Pancreas (tissue), 10 donors: ENCODE measurements at regions not wholly inside any gene's neighbourhood (a gene's known extent, or its start where the extent isn't known, plus 50 kb on each side); places are given as distances from the start of the nearest gene placed in this dataset.

Source experiments
- ATAC-seq, 4 donors: fragments of 200-7000 bp; cut with Tn5 transposase; one replicate each; pipeline versions ENCODE4 v1.8.0 to v1.9.1; 2020; ENCODE audit warnings: mild to moderate bottlenecking in 4 of 4, moderate library complexity in 4 of 4
- DNase-seq, 6 donors: peaks; one replicate each; pipeline ENCODE4 v3.0.0-alpha.2; 2020
- FAIRE-seq: peaks from 2 replicates; lab custom pipeline; 2012; peaks lifted over from hg19 to GRCh38; lab: Jason Lieb, UNC
- H3K27ac ChIP-seq, 4 donors: fragments of 200-600 bp; sonication (generic); 1 replicate in 3 of 4; 2 replicates in 1 of 4; pipeline versions ENCODE4 v1.5.0 to v1.8.0; 2020
- H3K27me3 ChIP-seq, 4 donors: fragments of 200-600 bp; one replicate each; pipeline ENCODE4 v1.8.0; 2021
- H3K36me3 ChIP-seq, 3 donors: fragments of 200-600 bp; sonication (generic) in 1 of 3; one replicate each; pipeline versions ENCODE4 v1.5.0 to v1.8.0; 2020 to 2021
- H3K4me1 ChIP-seq, 3 donors: fragments of 200-600 bp; one replicate each; pipeline ENCODE4 v1.8.0; 2021
- H3K4me3 ChIP-seq, 4 donors: fragments of 200-600 bp; sonication (generic) in 2 of 4; one replicate each; pipeline versions ENCODE4 v1.5.0 to v1.8.0; 2020 to 2021
- H3K9me3 ChIP-seq, 4 donors: fragments of 200-600 bp; one replicate each; pipeline ENCODE4 v1.8.0; 2021
- CTCF ChIP-seq, 4 donors: fragments of 200-600 bp; sonication (generic) in 3 of 4; IDR thresholded peaks; one replicate each; pipeline versions ENCODE4 v1.5.0 to v1.8.0; 2021; ENCODE audit warnings: antibody characterized with exemption in 4 of 4
- WGBS, 2 donors: extraction: QIAGEN DNeasy Blood & Tissue Kit; methylation state at CpG; one replicate each; pipeline ENCODE4 v1.1.7; 2013; 5-methylcytosine and 5-hydroxymethylcytosine counted together
- intact Hi-C, 3 donors: fragments of 100-400 bp; cut with DNase I; formaldehyde crosslinking; loops; one replicate each; pipeline versions ENCODE4 v1.11.1 to v1.14.2; 2022
- donor health status: healthy with polysubstance abuse.
- donor health status: DM: no; HTN: no; CAD: no; lungs with moderate emphysema.
- donor health status: DM: no; HTN: no; CAD: no.
- donor health status: control.
- donor health status: control.
- donor health status: Bipolar disorder and iron deficiency.
- donor health status: DM: yes; HTN: yes; CAD: no.
- donor health status: DM: no; HTN: no; CAD: no.
- donor health status: DM: no; HTN: no; CAD: no.
- donor health status: DM: yes; HTN: yes; CAD: no.

GRCh38 chr3:6437631-6438030 lies 423.3 kb upstream of the GRM7 start:
- intact Hi-C loops: no loop called here

GRCh38 chr3:6438031-6438430 lies 422.9 kb upstream of the GRM7 start:
- H3K4me1 ChIP-seq: no peaks in the 10 kb centered on the region
- TF ChIP-seq CTCF (IDR thresholded peaks at IDR 0.05): no peak
- H3K9me3 ChIP-seq: no peaks in the 10 kb centered on the region
- H3K27me3 ChIP-seq: no peaks in the 10 kb centered on the region
- DNase-seq (no peak), FAIRE-seq (no peak), ATAC-seq (no peak)
- H3K36me3 ChIP-seq: no peaks in the 10 kb centered on the region
- 88 to 89% methylated on average over 3 of the region's 3 CpGs for WGBS, 2 donors
- H3K27ac ChIP-seq: no peak overlapping the region
- intact Hi-C loops: no loop called here
- H3K4me3 ChIP-seq: no peak overlapping the region

More at GRCh38 chr3:6437631-6438030, 423.3 kb upstream of the GRM7 start:
- no peaks in the 10 kb centered on the region for H3K36me3 ChIP-seq
- FAIRE-seq (no peak), DNase-seq (no peak), ATAC-seq (no peak)
- 52 to 60% methylated on average over 3 of the region's 3 CpGs for WGBS, 2 donors
- no peak overlapping the region for H3K27ac ChIP-seq
- no peaks in the 10 kb centered on the region for H3K27me3 ChIP-seq
- no peaks in the 10 kb centered on the region for H3K9me3 ChIP-seq
- no peak for TF ChIP-seq CTCF (IDR thresholded peaks at IDR 0.05)
- H3K4me1 ChIP-seq: no peaks in the 10 kb centered on the region
- H3K4me3 ChIP-seq: no peak overlapping the region

GRCh38 chr3:6439226-6439625 lies 421.7 kb upstream of the GRM7 start:
- ATAC-seq (no peak), DNase-seq (no peak), FAIRE-seq (no peak)
- Histone ChIP-seq H3K27me3 (no peaks in the 10 kb centered on the region), H3K36me3 (no peaks in the 10 kb centered on the region), H3K27ac (no peak overlapping the region), H3K9me3 (no peaks in the 10 kb centered on the region), H3K4me1 (no peaks in the 10 kb centered on the region), H3K4me3 (no peak overlapping the region)
- 92 to 93% methylated on average over 8 of the region's 8 CpGs for WGBS, 2 donors
- intact Hi-C loops: no loop called here
- no peak for TF ChIP-seq CTCF (IDR thresholded peaks at IDR 0.05)

GRCh38 chr3:6439824-6440223 lies 421.1 kb upstream of the GRM7 start:
- Histone ChIP-seq H3K4me3 (no peak overlapping the region), H3K9me3 (no peaks in the 10 kb centered on the region), H3K4me1 (no peaks in the 10 kb centered on the region), H3K27me3 (no peaks in the 10 kb centered on the region), H3K36me3 (no peaks in the 10 kb centered on the region), H3K27ac (no peak overlapping the region)
- intact Hi-C loops: no loop called here
- no peak for TF ChIP-seq CTCF (IDR thresholded peaks at IDR 0.05)
- DNase-seq (no peak), ATAC-seq (no peak), FAIRE-seq (no peak)
- 76 to 78% methylated on average over 1 of the region's 1 CpG for WGBS, 2 donors

GRCh38 chr3:6444888-6445658 lies 415.8 kb upstream of the GRM7 start:
- H3K9me3 ChIP-seq: no peaks in the 10 kb centered on the region
- TF ChIP-seq CTCF (IDR thresholded peaks at IDR 0.05): no peak
- FAIRE-seq: no peak
- intact Hi-C loops: no loop called here
- 97 to 100% methylated on average over 1 of the region's 1 CpG for WGBS, 2 donors
- H3K36me3 ChIP-seq: no peaks in the 10 kb centered on the region
- no peak for ATAC-seq
- H3K4me1 ChIP-seq: no peaks in the 10 kb centered on the region
- no peak overlapping the region for H3K4me3 ChIP-seq
- no peak overlapping the region for H3K27ac ChIP-seq
- H3K27me3 ChIP-seq: no peaks in the 10 kb centered on the region
- DNase-seq: no peak
